HCT116 (cell line): ENCODE measurements at regions not wholly inside any gene's neighbourhood (a gene's known extent, or its start where the extent isn't known, plus 50 kb on each side); places are given as distances from the start of the nearest gene placed in this dataset.

Experiments
- CTCF ChIP-seq, 3 experiments: fragments of 200-600 bp in 1 of 3; sonication (generic) in 1 of 3; IDR thresholded peaks in 2 of 3; conservative IDR thresholded peaks in 1 of 3; 2 replicates each; pipeline ENCODE4 v1.5.1; 2012 to 2017; ENCODE audit warnings: low read depth in 2 of 3, low read length in 2 of 3, antibody characterized with exemption in 1 of 3, borderline replicate concordance in 1 of 3, control low read depth in 1 of 3, mild to moderate bottlenecking in 1 of 3, mixed read lengths in 1 of 3, mixed run types in 1 of 3, moderate library complexity in 1 of 3; ENCODE audit not compliant: insufficient read depth in 1 of 3
- EZH2 ChIP-seq: fragments of 200-600 bp; sonication (generic); IDR thresholded peaks from 2 replicates; pipeline ENCODE4 v1.6.1; 2017; ENCODE audit warnings: antibody characterized with exemption, mixed run types
- ZNF274 ChIP-seq: fragments of 200-500 bp; sonication (Bioruptor generic); IDR thresholded peaks from 2 replicates; pipeline ENCODE4 v1.6.1; 2014; ENCODE audit warnings: mild to moderate bottlenecking, low read depth, low read length, inconsistent platforms

DNA sequence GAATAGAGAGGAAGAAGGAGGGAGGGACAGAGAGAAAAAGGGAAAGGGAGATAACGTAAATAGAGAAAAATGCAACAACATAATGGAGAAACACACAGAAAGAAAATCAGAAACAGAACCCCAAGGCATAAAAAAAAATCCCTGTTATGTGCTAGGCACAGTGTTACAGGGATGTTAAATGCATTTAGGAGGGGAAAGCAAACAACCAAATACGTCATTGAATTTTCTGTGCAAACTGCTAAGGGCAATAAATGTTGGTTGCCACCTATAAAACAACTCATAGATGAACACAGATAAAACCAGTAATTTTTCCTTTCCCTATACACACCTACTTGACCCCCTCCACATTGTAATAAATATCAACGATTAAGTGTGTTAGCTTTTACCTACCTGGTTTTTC is 51.3 kb upstream of the ASTN2 start:
- TF ChIP-seq EZH2 (no peak), CTCF (IDR thresholded peaks at IDR 0.05 in 2 of 3, conservative IDR thresholded peaks at IDR 0.05 in 1 of 3; ENCODE audit: borderline replicate concordance in 1 of 3, insufficient read depth in 1 of 3, low read depth in 2 of 3, low read length in 2 of 3) (no peak), ZNF274 (no peak)
